GM12878 (cell line): ENCODE measurements at regions not wholly inside any gene's neighbourhood (a gene's known extent, or its start where the extent isn't known, plus 50 kb on each side); places are given as distances from the start of the nearest gene placed in this dataset.

Experiments used
- ATAC-seq: fragments of 200-7000 bp; cut with Tn5 transposase; 3 replicates; pipeline ENCODE4 v1.9.1; 2020; ENCODE audit warnings: mild to moderate bottlenecking, moderate library complexity
- BruUV-seq: library from RNA; stranded (reverse); fragments of 400-500 nt; replicated peaks from 2 replicates; lab custom pipeline; 2021; lab: Mats Ljungman, UMichigan
- CTCF ChIA-PET: fragments of 300-600 bp; sonication (Branson Sonifier 250); formaldehyde crosslinking; extraction: SDS; loops from one replicate; lab custom pipeline; 2021; ENCODE audit warnings: inconsistent platforms; lab: Yijun Ruan, JAX
- POLR2A ChIA-PET: fragments of 350-600 bp; formaldehyde crosslinking; extraction: SDS; loops from one replicate; lab custom pipeline; 2021; ENCODE audit warnings: inconsistent platforms; lab: Charles Lee
- RAD21 ChIA-PET: fragments of 300-600 bp; sonication (Branson Sonifier 250); formaldehyde crosslinking; loops from one replicate; lab custom pipeline; 2023; ENCODE audit warnings: antibody characterized with exemption; ENCODE audit not compliant: unreplicated experiment; lab: Charles Lee
- SMC1A ChIA-PET: fragments of 300-600 bp; sonication (Branson Sonifier 250); formaldehyde crosslinking; loops from one replicate; lab custom pipeline; 2023; ENCODE audit not compliant: unreplicated experiment, uncharacterized antibody; lab: Charles Lee
- DNase-seq: peaks from one replicate; pipeline ENCODE4 v3.0.0-alpha.2; 2011; ENCODE audit warnings: low read depth, low spot score
- FAIRE-seq: peaks from 3 replicates; lab custom pipeline; 2011; peaks lifted over from hg19 to GRCh38; lab: Jason Lieb, UNC
- H2AFZ ChIP-seq: 2 replicates; pipeline ENCODE4 v1.6.0; 2011; ENCODE audit warnings: low read depth, low read length, control low read depth; ENCODE audit not compliant: control insufficient read depth
- H3K27ac ChIP-seq: 2 replicates; pipeline ENCODE4 v1.5.1; 2011; ENCODE audit warnings: control low read depth; ENCODE audit not compliant: control insufficient read depth, insufficient read depth
- H3K27me3 ChIP-seq, 2 experiments: replicated peaks in 1 of 2; 2 replicates each; pipeline versions ENCODE4 v1.6.0 to v1.6.1; 2011; ENCODE audit warnings: low read length in 1 of 2; ENCODE audit not compliant: control insufficient read depth in 2 of 2, insufficient read depth in 2 of 2
- H3K36me3 ChIP-seq, 2 experiments: 2 replicates each; pipeline ENCODE4 v1.5.1; 2011; ENCODE audit warnings: low read length in 1 of 2; ENCODE audit not compliant: control insufficient read depth in 2 of 2, insufficient read depth in 2 of 2
- H3K4me1 ChIP-seq: 2 replicates; pipeline ENCODE4 v1.6.1; 2011; ENCODE audit warnings: mild to moderate bottlenecking, low read length, moderate library complexity, mixed read lengths; ENCODE audit not compliant: control insufficient read depth, insufficient read depth
- H3K4me2 ChIP-seq: 2 replicates; pipeline ENCODE4 v1.6.0; 2011; ENCODE audit warnings: control low read depth; ENCODE audit not compliant: control insufficient read depth, insufficient read depth
- H3K4me3 ChIP-seq: fragments of 200-600 bp; sonication (generic); 2 replicates; pipeline ENCODE4 v1.5.1; 2016
- H3K79me2 ChIP-seq: 2 replicates; pipeline ENCODE4 v1.6.0; 2011; ENCODE audit warnings: low read length; ENCODE audit not compliant: control insufficient read depth, insufficient read depth
- H3K9ac ChIP-seq: 2 replicates; pipeline ENCODE4 v1.8.0; 2011; ENCODE audit warnings: low read length, control low read depth, mixed read lengths; ENCODE audit not compliant: control insufficient read depth, insufficient read depth
- H3K9me3 ChIP-seq: replicated peaks from 3 replicates; pipeline ENCODE4 v1.5.1; 2011; ENCODE audit warnings: mild to moderate bottlenecking, low read length; ENCODE audit not compliant: control insufficient read depth, insufficient read depth
- H4K20me1 ChIP-seq: 2 replicates; pipeline ENCODE4 v1.6.0; 2011; ENCODE audit not compliant: control insufficient read depth, insufficient read depth
- EGR1 ChIP-seq, 2 experiments: IDR thresholded peaks; 1 replicate in 1 of 2; 2 replicates in 1 of 2; pipeline ENCODE4 v1.6.1; 2011 to 2012; ENCODE audit warnings: low read depth in 2 of 2, low read length in 2 of 2, borderline replicate concordance in 1 of 2, mild to moderate bottlenecking in 1 of 2, moderate library complexity in 1 of 2
- EZH2 ChIP-seq: IDR thresholded peaks from 2 replicates; pipeline ENCODE4 v1.6.1; 2012; ENCODE audit warnings: low read depth, mild to moderate bottlenecking, control low read depth, inconsistent platforms, low read length, borderline replicate concordance; ENCODE audit not compliant: control insufficient read depth
- HDAC6 ChIP-seq: fragments of 200-600 bp; sonication (generic); IDR thresholded peaks from one replicate; pipeline ENCODE4 v1.8.0; 2017; ENCODE audit warnings: antibody characterized with exemption; ENCODE audit not compliant: unreplicated experiment
- MYC ChIP-seq: IDR thresholded peaks from 2 replicates; pipeline ENCODE4 v1.6.1; 2011; ENCODE audit warnings: mild to moderate bottlenecking, low read length, moderate library complexity, inconsistent platforms; ENCODE audit not compliant: insufficient read depth, insufficient replicate concordance, insufficient read length, severe bottlenecking
- NBN ChIP-seq: fragments of 450-650 bp; IDR thresholded peaks from 2 replicates; pipeline ENCODE4 v1.6.1; 2016
- REST ChIP-seq: IDR thresholded peaks from 2 replicates; pipeline ENCODE4 v1.6.1; 2012; ENCODE audit warnings: mild to moderate bottlenecking, low read depth, low read length
- SMARCA5 ChIP-seq: fragments of 450-650 bp; IDR thresholded peaks from 2 replicates; pipeline ENCODE4 v1.6.1; 2017; ENCODE audit warnings: mild to moderate bottlenecking
- TARDBP ChIP-seq: IDR thresholded peaks from 2 replicates; pipeline ENCODE4 v1.6.1; 2016; ENCODE audit warnings: borderline replicate concordance
- TBL1XR1 ChIP-seq: IDR thresholded peaks from 2 replicates; pipeline ENCODE4 v1.6.1; 2012; ENCODE audit warnings: low read depth, low read length, improper control_type of control experiment
- ZNF592 ChIP-seq: fragments of 450-650 bp; IDR thresholded peaks from 2 replicates; pipeline ENCODE4 v1.6.1; 2017; ENCODE audit warnings: mild to moderate bottlenecking, moderate library complexity
- in situ Hi-C: fragments of 300-500 bp; cut with MboI; formaldehyde crosslinking; loops from 9 replicates; pipeline ENCODE4 v1.14.3; 2018; ENCODE audit warnings: mixed read lengths
- intact Hi-C: fragments of 100-400 bp; cut with micrococcal nuclease; formaldehyde crosslinking; loops from one replicate; pipeline ENCODE4 v1.14.2; 2022; ENCODE audit not compliant: unreplicated experiment
- TF ChIP-seq, protein P1 (sequence below): fragments of 150-350 bp; IDR thresholded peaks from 2 replicates; pipeline ENCODE4 v1.6.1; 2014; ENCODE audit warnings: mild to moderate bottlenecking, low read depth, low read length
- TF ChIP-seq, protein P2 (sequence below): IDR thresholded peaks from 2 replicates; pipeline ENCODE4 v1.6.1; 2012; ENCODE audit warnings: low read depth, low read length, improper control_type of control experiment
- TF ChIP-seq, protein P3 (sequence below): IDR thresholded peaks from 2 replicates; pipeline ENCODE4 v1.6.1; 2012; ENCODE audit warnings: low read depth, low read length, improper control_type of control experiment

- TF ChIP-seq ZNF592 (no peak), HDAC6 (no peak), NBN (no peak), EZH2 (no peak), MYC (no peak), REST (no peak), EGR1 (IDR thresholded peaks at IDR 0.05; ENCODE audit: borderline replicate concordance in 1 of 2, low read depth in 2 of 2, low read length in 2 of 2) (no peak), TARDBP (no peak), TBL1XR1 (no peak), SMARCA5 (no peak)
- TF ChIP-seq, protein P1, sequence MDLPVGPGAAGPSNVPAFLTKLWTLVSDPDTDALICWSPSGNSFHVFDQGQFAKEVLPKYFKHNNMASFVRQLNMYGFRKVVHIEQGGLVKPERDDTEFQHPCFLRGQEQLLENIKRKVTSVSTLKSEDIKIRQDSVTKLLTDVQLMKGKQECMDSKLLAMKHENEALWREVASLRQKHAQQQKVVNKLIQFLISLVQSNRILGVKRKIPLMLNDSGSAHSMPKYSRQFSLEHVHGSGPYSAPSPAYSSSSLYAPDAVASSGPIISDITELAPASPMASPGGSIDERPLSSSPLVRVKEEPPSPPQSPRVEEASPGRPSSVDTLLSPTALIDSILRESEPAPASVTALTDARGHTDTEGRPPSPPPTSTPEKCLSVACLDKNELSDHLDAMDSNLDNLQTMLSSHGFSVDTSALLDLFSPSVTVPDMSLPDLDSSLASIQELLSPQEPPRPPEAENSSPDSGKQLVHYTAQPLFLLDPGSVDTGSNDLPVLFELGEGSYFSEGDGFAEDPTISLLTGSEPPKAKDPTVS, result no peak
- TF ChIP-seq, protein P2, sequence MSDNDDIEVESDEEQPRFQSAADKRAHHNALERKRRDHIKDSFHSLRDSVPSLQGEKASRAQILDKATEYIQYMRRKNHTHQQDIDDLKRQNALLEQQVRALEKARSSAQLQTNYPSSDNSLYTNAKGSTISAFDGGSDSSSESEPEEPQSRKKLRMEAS, result no peak
- TF ChIP-seq, protein P3, sequence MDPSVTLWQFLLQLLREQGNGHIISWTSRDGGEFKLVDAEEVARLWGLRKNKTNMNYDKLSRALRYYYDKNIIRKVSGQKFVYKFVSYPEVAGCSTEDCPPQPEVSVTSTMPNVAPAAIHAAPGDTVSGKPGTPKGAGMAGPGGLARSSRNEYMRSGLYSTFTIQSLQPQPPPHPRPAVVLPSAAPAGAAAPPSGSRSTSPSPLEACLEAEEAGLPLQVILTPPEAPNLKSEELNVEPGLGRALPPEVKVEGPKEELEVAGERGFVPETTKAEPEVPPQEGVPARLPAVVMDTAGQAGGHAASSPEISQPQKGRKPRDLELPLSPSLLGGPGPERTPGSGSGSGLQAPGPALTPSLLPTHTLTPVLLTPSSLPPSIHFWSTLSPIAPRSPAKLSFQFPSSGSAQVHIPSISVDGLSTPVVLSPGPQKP, result no peak
- H3K79me2 ChIP-seq, result no peaks in the 10 kb centered on the region
- SMC1A ChIA-PET, result no interaction called here
- H3K9me3 ChIP-seq, result no peaks in the 10 kb centered on the region; the same call in 2 of the 3 replicates
- H3K9ac ChIP-seq, result no peak overlapping the region
- intact Hi-C loops, result no loop called here
- in situ Hi-C loops, result no loop called here
- no peak for FAIRE-seq
- no peaks in the 10 kb centered on the region for H3K4me1 ChIP-seq
- no peak for ATAC-seq
- no peak for DNase-seq
- POLR2A ChIA-PET, result no interaction called here
- BruUV-seq, result no TSS peak
- RAD21 ChIA-PET, result no interaction called here
- no peak overlapping the region for H2AFZ ChIP-seq
- CTCF ChIA-PET, result interaction anchor here (1.2 kb wide), 1 partner anchor 19 kb away, joined by 3 read pairs; no protein-coding TSS in a partner anchor
- no peaks in the 10 kb centered on the region for H4K20me1 ChIP-seq
- H3K36me3 ChIP-seq, result no peaks in the 10 kb centered on the region
- H3K27ac ChIP-seq, result no peak overlapping the region
- peaks cover 0 to 3% of the 10 kb centered on the region in 2 experiments; a peak in 3 of 4 replicates for H3K27me3 ChIP-seq
- H3K4me2 ChIP-seq, result no peak overlapping the region
- H3K4me3 ChIP-seq, result no peak overlapping the region
Measured at GRCh38 chr20:39248862-39249485, 286.8 kb downstream of the DHX35 start.
